Muscle of back (tissue), 3 donors: ENCODE measurements at regions not wholly inside any gene's neighbourhood (a gene's known extent, or its start where the extent isn't known, plus 50 kb on each side); places are given as distances from the start of the nearest gene placed in this dataset.

Experiments used
- DNase-seq, 3 donors: peaks; one replicate each; pipeline versions ENCODE4 v3.0.0 to v3.0.0-alpha.2; 2013

- DNase-seq = no peak
Measured at GRCh38 chr5:76030343-76030742, 52.8 kb upstream of the SV2C start.

DNA sequence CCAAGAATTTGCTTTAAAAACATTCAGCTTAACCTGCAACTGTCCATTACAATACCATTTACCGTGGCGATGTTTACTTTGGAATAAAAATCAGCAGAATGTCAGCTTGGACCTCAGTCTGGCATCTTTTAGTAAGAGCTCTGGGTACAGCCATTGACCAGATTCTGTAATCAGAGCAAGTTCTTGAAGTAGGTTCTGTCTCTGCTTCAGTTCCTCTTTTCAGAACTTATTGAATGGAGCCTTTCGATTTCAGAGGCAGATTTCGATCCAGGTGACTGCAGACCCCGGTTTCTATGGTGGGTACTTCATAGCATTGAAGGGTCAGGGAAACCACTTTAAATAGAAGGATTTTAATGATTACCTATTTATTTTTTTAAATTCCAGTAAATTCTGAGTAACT, 53.4 kb upstream of the SV2C start:
- DNase-seq = no peak

DNA sequence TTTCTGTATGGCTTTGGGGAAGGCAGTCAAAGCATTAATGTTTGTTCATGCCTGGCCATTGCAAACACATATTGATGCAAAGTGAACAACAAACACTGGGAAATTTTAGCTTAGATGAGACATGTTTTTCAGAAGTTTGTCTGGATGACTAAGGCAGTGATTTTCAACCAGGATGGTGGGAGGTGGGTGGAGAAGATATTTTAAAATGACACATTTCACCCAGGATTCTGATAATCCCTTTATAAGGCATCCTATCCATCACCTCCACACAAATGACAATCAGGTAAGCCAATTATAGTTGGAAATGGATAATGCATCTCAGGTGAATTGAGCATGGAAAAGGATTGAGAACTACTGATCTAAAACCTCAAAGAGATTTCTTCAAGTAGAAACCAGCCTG, 57.4 kb upstream of the SV2C start:
- DNase-seq = no peak

- no peak for DNase-seq
Measured at GRCh38 chr5:76025069-76025468, 58.1 kb upstream of the SV2C start.

- DNase-seq = no peak
Measured at GRCh38 chr5:76022611-76023010, 60.6 kb upstream of the SV2C start.

GRCh38 chr5:76021936-76022584, 61.1 kb upstream of the SV2C start:
- no peak for DNase-seq

- no peak for DNase-seq
Measured at GRCh38 chr5:76016258-76016657, 66.9 kb upstream of the SV2C start.

DNA sequence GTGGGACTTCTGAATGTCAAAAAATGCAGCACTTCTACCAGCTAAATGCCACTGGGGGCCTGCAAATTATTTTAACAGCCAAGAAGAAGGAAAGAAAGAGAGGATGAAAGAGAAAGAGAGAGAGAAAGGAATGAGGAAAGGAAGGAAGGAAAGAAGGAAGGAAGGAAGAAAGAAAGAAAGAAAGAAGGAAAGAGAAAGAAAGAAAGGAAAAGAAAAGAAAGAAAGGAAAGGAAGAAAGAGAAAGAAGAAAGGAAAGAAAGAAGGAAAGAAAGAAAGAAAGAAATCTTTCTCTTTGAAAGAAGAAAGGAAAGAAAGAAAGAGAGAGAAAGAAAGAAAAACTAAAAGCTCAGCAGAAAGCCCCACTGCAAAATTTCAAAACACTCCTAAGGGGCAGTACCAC, 69.2 kb upstream of the SV2C start:
- DNase-seq = no peak

DNA sequence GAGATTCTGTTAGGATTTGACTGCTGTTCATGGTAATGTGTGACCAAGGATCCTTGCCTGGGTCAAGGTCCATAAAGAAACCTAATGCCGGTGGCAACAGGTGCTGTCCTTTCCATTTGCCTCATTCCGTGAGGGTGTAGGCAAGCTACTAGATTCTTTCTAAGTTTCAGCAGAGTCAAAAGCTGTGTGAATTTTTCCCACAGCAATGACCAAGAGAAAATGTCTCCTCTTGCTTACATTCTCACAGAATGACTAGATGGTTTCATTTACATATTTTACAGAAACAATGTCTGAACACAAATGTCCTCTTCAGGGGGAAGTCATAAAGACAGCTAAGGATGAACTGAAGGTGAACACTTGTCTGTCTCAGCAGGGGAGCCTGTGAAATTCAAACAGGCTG, 75.3 kb upstream of the SV2C start:
- DNase-seq = no peak

GRCh38 chr5:76000582-76000981, 82.6 kb upstream of the SV2C start:
- DNase-seq = no peak

DNA sequence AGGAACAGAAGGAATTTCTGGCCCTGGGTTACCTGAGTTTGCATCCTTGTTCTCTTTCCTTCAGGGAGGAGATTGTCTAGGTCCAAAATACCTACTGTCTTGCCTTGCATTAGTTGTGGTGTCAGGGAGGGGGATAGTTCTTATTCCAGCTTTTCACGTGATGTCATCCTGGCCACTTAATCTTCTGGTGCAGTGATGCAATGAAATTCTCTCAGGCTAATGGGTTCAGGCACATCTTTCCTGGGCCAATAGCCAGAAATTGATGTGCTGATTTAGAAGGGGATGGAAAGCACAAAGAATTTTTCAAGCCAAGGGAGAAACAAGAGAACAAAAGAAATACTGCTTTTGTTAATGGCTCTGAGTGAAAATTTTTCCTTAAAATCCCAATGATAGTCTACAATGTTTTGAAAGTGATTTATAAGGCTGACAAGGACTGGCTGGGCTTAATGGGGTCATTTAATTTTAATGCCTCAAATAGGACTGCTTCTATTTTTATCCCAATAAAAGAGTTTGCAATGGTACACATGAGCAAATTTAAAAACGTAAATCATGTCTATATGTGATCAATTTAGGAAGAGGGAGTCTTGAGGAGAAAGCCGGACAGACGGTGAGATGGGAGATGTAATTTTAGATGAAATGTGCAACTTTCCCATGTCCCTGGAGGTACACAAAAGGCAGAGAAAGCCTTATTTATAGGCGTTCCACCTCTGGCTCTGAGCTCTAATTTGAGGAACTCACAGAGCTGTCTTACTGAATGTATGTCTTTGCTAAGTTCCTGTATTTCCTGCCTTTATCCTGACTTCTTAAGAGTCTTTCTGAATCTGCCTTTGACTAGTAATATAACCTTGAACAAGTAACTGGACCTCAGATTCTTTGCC, 89.3 kb upstream of the SV2C start:
- peak in 1 of 3 donors; percentile 16 for DNase-seq

GRCh38 chr5:75993183-75993582, 90.0 kb upstream of the SV2C start:
- peak in 1 of 3 donors; percentile 4 for DNase-seq

GRCh38 chr5:75992753-75993152, 90.4 kb upstream of the SV2C start:
- DNase-seq = no peak

- DNase-seq = no peak
Measured at GRCh38 chr5:75985077-75985476, 98.1 kb upstream of the SV2C start.

DNA sequence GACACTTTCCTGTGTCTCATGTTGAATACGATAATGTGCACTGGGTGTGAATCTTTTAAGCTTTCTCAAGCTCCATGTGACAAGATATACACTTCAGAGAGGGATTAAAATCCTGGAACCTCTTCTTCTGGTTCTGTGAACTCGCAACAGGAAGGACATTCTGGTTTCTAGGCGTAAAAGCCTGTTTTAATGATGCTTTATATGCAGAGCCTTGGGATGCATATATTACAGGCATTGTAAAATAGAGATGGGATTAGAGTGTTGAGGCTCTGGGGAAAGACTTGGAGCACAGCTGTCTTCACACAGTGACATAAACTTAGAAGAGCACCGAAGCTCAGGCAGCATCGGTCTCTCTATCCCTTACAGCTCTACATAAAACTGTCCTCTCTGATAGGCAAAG, 107.7 kb upstream of the SV2C start:
- DNase-seq = no peak

- DNase-seq = no peak
Measured at GRCh38 chr5:75965292-75965691, 117.9 kb upstream of the SV2C start.

DNA sequence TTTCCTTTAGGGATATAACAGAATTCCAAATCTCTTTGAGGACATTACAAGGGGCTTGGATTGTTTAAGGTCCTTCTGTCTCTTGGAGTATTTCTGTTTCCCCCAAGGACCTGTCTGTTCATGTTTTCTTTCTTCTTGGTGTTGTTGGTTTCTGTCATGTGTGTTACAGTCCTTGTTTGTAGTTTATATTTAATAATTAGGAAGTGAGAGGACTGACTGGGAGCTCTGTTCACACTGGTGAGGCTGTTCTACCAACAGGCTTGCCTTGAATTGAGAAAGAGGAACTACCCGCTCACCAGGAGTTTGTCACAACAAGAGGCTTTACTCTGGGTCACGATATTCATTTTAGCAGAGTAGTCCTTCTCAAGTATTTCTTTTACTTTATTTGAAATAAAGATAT, 119.2 kb upstream of the SV2C start:
- peak in 1 of 3 donors; percentile 6 for DNase-seq

- no peak for DNase-seq
Measured at GRCh38 chr5:75963554-75963953, 119.6 kb upstream of the SV2C start.

DNA sequence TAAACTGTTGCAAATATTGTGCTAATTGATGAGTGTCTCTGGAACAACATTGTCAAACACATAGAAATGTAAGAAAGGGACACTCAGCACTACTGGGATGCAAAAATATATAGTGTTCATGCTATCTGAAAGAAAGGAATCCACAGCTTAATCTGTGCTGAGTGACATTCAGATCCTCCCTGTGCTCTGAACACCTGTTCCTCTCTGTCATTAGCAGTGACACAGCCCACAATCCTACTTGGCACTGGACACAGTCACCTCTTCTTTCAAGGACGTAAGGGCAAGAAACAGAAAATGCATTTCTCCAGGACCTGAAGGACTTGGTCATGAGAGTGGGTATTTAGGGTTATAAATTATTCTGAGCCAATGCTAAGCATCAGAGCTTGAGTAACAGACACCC, 121.4 kb upstream of the SV2C start:
- DNase-seq = peak in 2 of 3 donors; percentile 12

DNA sequence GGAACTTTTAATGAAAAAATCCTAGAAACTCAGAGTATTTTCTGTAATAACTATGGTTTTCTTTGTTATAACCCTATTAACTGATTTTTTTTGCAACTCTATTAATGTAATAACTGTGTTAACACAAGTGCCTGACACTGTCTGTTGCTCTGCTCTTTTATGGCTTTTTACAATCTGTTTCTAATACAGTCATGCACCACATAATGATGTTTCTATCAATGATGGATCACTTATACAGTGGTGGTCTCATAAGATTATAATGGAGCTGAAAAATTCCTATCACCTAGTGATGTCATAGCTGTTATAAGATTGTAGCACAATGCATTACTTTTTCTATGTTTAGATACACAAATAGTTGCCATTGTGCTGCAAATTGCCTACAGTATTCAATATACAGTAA, 123.1 kb upstream of the SV2C start:
- no peak for DNase-seq

DNA sequence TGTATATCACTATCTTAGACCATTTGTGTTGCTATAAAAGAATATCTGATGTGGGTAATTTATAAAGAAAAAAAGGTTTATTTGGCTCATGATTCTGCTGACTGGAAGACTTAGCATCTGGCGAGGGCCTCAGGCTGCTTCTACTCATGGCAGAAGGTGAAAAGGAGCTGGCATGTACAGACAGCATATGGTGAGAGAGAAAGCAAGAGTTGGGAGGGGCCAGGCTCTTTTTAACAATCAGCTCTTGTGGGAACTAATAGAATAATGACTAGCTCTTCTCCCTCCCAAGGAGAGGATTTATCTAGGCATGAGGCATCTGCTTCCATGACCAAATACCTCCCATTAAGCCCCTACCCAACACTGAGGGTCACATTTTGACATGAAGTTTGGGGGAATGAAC, 130.2 kb upstream of the SV2C start:
- no peak for DNase-seq

GRCh38 chr5:75952291-75952690, 130.9 kb upstream of the SV2C start:
- DNase-seq = no peak

DNA sequence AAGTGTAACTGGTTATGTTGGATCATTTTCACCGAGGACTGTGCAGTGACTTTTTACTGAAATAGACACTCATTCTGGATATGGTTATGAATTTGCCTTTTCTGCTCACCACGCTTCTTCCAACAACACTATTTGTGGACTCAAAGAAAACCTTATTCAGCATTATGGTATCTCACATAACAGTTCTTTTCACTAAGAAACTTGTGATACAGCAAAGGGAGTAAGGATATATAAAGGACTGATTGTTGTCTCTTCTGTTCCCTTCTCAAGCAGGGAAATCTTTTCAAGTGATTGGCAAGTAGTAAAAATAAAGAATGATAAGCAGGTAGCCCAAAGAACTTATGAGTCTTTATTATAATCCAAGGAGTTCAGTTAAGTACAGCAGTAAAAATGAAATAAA, 131.5 kb upstream of the SV2C start:
- DNase-seq = no peak

DNA sequence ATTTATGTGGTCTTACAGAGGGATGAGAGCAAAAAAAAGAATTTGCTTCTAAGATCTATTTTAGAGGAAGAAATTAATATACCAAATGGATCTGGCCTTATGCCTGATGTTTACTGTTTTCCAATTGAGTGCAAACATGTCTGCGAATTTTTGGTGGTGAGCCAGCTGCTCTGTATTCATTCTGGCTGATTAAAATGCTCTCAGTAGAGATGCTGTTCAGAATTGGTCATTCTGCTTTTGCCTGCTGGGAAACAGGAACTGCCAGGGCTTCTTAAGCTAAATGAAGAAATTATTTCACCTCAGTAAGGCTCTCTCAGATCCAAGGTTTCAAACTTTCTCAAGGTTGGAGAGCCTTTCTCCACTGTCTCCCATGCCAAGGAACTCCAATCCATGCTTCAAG, 132.0 kb upstream of the SV2C start:
- peak in 2 of 3 donors; percentile 4 to 8 for DNase-seq
